Adrenal gland (tissue), 5 donors: ENCODE measurements at regions not wholly inside any gene's neighbourhood (a gene's known extent, or its start where the extent isn't known, plus 50 kb on each side); places are given as distances from the start of the nearest gene placed in this dataset.

ENCODE experiments used
- POLR2A ChIP-seq, 2 donors: fragments of 450-650 bp; IDR thresholded peaks; one replicate each; pipeline ENCODE4 v1.6.1; 2017; ENCODE audit warnings: antibody characterized with exemption in 2 of 2, mild to moderate bottlenecking in 2 of 2, moderate library complexity in 1 of 2
- TF ChIP-seq, protein P1 (sequence below), 6 experiments: fragments of 450-650 bp in 4 of 6; fragments of 200-600 bp in 2 of 6; sonication (generic) in 1 of 6; IDR thresholded peaks; 1 replicate in 5 of 6; 2 replicates in 1 of 6; pipeline versions ENCODE4 v1.5.1 to v1.8.0; 2016 to 2021; ENCODE audit warnings: antibody characterized with exemption in 6 of 6, mild to moderate bottlenecking in 2 of 6, moderate library complexity in 1 of 6
- donor health status: DM: no; HTN: no; CAD: no.

DNA sequence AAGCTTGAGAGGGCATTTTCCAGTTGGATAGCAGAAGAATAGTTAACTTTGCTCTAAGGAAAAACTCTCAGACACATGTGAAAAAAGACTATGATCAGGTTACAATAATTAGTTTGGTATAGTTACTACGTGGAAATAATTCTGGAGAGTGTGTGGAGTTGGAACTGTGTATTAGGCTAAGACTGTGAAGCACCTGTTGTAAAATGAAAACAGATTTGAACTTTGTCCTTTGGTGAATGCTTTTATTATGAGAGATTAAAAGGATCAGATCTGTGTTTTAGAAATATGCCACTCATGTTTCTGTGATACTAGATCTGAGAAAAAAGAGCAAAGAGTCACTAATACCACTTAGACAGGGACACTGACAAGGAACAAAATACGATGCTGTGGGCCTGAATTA is 807.5 kb upstream of the ATXN8OS start:
- TF ChIP-seq, protein P1, sequence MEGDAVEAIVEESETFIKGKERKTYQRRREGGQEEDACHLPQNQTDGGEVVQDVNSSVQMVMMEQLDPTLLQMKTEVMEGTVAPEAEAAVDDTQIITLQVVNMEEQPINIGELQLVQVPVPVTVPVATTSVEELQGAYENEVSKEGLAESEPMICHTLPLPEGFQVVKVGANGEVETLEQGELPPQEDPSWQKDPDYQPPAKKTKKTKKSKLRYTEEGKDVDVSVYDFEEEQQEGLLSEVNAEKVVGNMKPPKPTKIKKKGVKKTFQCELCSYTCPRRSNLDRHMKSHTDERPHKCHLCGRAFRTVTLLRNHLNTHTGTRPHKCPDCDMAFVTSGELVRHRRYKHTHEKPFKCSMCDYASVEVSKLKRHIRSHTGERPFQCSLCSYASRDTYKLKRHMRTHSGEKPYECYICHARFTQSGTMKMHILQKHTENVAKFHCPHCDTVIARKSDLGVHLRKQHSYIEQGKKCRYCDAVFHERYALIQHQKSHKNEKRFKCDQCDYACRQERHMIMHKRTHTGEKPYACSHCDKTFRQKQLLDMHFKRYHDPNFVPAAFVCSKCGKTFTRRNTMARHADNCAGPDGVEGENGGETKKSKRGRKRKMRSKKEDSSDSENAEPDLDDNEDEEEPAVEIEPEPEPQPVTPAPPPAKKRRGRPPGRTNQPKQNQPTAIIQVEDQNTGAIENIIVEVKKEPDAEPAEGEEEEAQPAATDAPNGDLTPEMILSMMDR (IDR thresholded peaks at IDR 0.05), result no peak
- TF ChIP-seq POLR2A (IDR thresholded peaks at IDR 0.05), result no peak
